GM18861 (cell line): ENCODE measurements at regions not wholly inside any gene's neighbourhood (a gene's known extent, or its start where the extent isn't known, plus 50 kb on each side); places are given as distances from the start of the nearest gene placed in this dataset.
"Not testable (repeated sequence)": the region's sequence is repeated elsewhere in the genome, so short reads cannot be mapped to it uniquely, and the experiment has no call there.

ENCODE experiments used
- ATAC-seq: cut with Tn5 transposase; IDR thresholded peaks from one replicate; pipeline ENCODE4 v1.9.1; 2021; ENCODE audit not compliant: unreplicated experiment

- peak; percentile 86 for ATAC-seq
These were observed 133.2 kb upstream of the ADAMTS3 start for GRCh38 chr4:72701987-72702819.

GRCh38 chr4:72690771-72691170, 121.8 kb upstream of the ADAMTS3 start:
- no peak for ATAC-seq

- no peak for ATAC-seq
These were observed 120.9 kb upstream of the ADAMTS3 start for GRCh38 chr4:72689923-72690322.

- not testable (repeated sequence) for ATAC-seq
These were observed 117.4 kb upstream of the ADAMTS3 start for GRCh38 chr4:72686390-72686789.

- no peak for ATAC-seq
These were observed 110.6 kb upstream of the ADAMTS3 start for GRCh38 chr4:72679666-72680065.

- no peak for ATAC-seq
These were observed 108.9 kb upstream of the ADAMTS3 start for GRCh38 chr4:72677886-72678285.

GRCh38 chr4:72677265-72677664, 108.2 kb upstream of the ADAMTS3 start:
- ATAC-seq = no peak

- no peak for ATAC-seq
These were observed 103.0 kb upstream of the ADAMTS3 start for GRCh38 chr4:72671980-72672379.

GRCh38 chr4:72670521-72670920, 101.5 kb upstream of the ADAMTS3 start:
- no peak for ATAC-seq

- ATAC-seq = no peak
These were observed 97.9 kb upstream of the ADAMTS3 start for GRCh38 chr4:72666910-72667309.

GRCh38 chr4:72665171-72665968, 96.3 kb upstream of the ADAMTS3 start:
- no peak for ATAC-seq

- ATAC-seq = no peak
These were observed 94.8 kb upstream of the ADAMTS3 start for GRCh38 chr4:72663828-72664227.

GRCh38 chr4:72661830-72662229, 92.8 kb upstream of the ADAMTS3 start:
- ATAC-seq = no peak

GRCh38 chr4:72641611-72642010, 72.6 kb upstream of the ADAMTS3 start:
- ATAC-seq = no peak

GRCh38 chr4:72636866-72637265, 67.8 kb upstream of the ADAMTS3 start:
- ATAC-seq = not testable (repeated sequence)

- ATAC-seq = not testable (repeated sequence)
These were observed 66.9 kb upstream of the ADAMTS3 start for GRCh38 chr4:72635931-72636330.

GRCh38 chr4:72632253-72632652, 63.2 kb upstream of the ADAMTS3 start:
- ATAC-seq = not testable (repeated sequence)

GRCh38 chr4:72631296-72631695, 62.3 kb upstream of the ADAMTS3 start:
- no peak for ATAC-seq

- ATAC-seq = no peak
These were observed 60.5 kb upstream of the ADAMTS3 start for GRCh38 chr4:72629540-72629939.

GRCh38 chr4:72627723-72628122, 58.7 kb upstream of the ADAMTS3 start:
- no peak for ATAC-seq
